Neuronal stem cell (in vitro differentiated cells): ENCODE measurements at regions not wholly inside any gene's neighbourhood (a gene's known extent, or its start where the extent isn't known, plus 50 kb on each side); places are given as distances from the start of the nearest gene placed in this dataset.
"Not testable (repeated sequence)": the region's sequence is repeated elsewhere in the genome, so short reads cannot be mapped to it uniquely, and the experiment has no call there.

Experiments used
- DNase-seq: peaks from one replicate; pipeline ENCODE4 v3.0.0-alpha.2; 2013; ENCODE audit warnings: low spot score
- H2AFZ ChIP-seq: one replicate; pipeline ENCODE4 v1.6.1; 2013; ENCODE audit warnings: mild to moderate bottlenecking, low read length, inconsistent platforms
- H2AK5ac ChIP-seq: 2 replicates; pipeline ENCODE4 v1.6.1; 2013; ENCODE audit warnings: low read depth, mild to moderate bottlenecking, inconsistent platforms, low read length, moderate library complexity, mixed read lengths
- H2BK120ac ChIP-seq: 2 replicates; pipeline ENCODE4 v1.6.1; 2013; ENCODE audit warnings: low read depth, mild to moderate bottlenecking, inconsistent platforms, low read length, moderate library complexity, mixed read lengths
- H2BK12ac ChIP-seq: one replicate; pipeline ENCODE4 v1.6.1; 2013; ENCODE audit warnings: low read length, inconsistent platforms
- H2BK15ac ChIP-seq: 2 replicates; pipeline ENCODE4 v1.6.1; 2013; ENCODE audit warnings: mild to moderate bottlenecking, low read length, inconsistent platforms, mixed read lengths
- H2BK5ac ChIP-seq: one replicate; pipeline ENCODE4 v1.6.1; 2013; ENCODE audit warnings: inconsistent platforms, mild to moderate bottlenecking, low read length, moderate library complexity
- H3K14ac ChIP-seq: one replicate; pipeline ENCODE4 v1.6.1; 2013; ENCODE audit warnings: low read length, inconsistent platforms
- H3K18ac ChIP-seq: 2 replicates; pipeline ENCODE4 v1.6.1; 2013; ENCODE audit warnings: low read length, inconsistent platforms
- H3K23ac ChIP-seq: 2 replicates; pipeline ENCODE4 v1.6.1; 2013; ENCODE audit warnings: low read depth, mild to moderate bottlenecking, mixed read lengths, low read length, inconsistent platforms; ENCODE audit not compliant: poor library complexity
- H3K27ac ChIP-seq: replicated peaks from 3 replicates; pipeline ENCODE4 v1.5.1; 2013; ENCODE audit warnings: low read length, inconsistent platforms
- H3K27me3 ChIP-seq, 3 experiments: 2 replicates each; pipeline ENCODE4 v1.6.1; 2013; ENCODE audit warnings: low read length in 3 of 3, mild to moderate bottlenecking in 2 of 3, inconsistent platforms in 1 of 3, low read depth in 1 of 3, mixed read lengths in 1 of 3, moderate library complexity in 1 of 3; ENCODE audit not compliant: control insufficient read depth in 3 of 3, insufficient read depth in 3 of 3
- H3K36me3 ChIP-seq, 2 donors: replicated peaks in 1 of 2; 2 replicates each; pipeline ENCODE4 v1.6.1; 2013; ENCODE audit warnings: low read length in 2 of 2; ENCODE audit not compliant: control insufficient read depth in 2 of 2, insufficient read depth in 2 of 2
- H3K4ac ChIP-seq: 2 replicates; pipeline ENCODE4 v1.6.1; 2013; ENCODE audit warnings: inconsistent platforms, mild to moderate bottlenecking, low read length, moderate library complexity
- H3K4me1 ChIP-seq, 2 donors: 1 replicate in 1 of 2; 2 replicates in 1 of 2; pipeline ENCODE4 v1.6.1; 2013; ENCODE audit warnings: low read length in 2 of 2, low read depth in 1 of 2; ENCODE audit not compliant: control insufficient read depth in 2 of 2, insufficient read depth in 1 of 2
- H3K4me2 ChIP-seq: one replicate; pipeline ENCODE4 v1.6.1; 2013; ENCODE audit warnings: mild to moderate bottlenecking, low read length, inconsistent platforms; ENCODE audit not compliant: insufficient read depth, poor library complexity, severe bottlenecking
- H3K4me3 ChIP-seq, 2 donors: 2 replicates each; pipeline ENCODE4 v1.5.1; 2013; ENCODE audit warnings: low read length in 2 of 2, mild to moderate bottlenecking in 2 of 2, inconsistent platforms in 1 of 2, moderate library complexity in 1 of 2
- H3K79me1 ChIP-seq: one replicate; pipeline ENCODE4 v1.6.1; 2013; ENCODE audit warnings: low read depth, mild to moderate bottlenecking, inconsistent platforms, low read length, moderate library complexity
- H3K9ac ChIP-seq: one replicate; pipeline ENCODE4 v1.6.1; 2013; ENCODE audit warnings: mild to moderate bottlenecking, low read depth, low read length, inconsistent platforms; ENCODE audit not compliant: poor library complexity
- H3K9me3 ChIP-seq, 2 donors: replicated peaks in 1 of 2; 2 replicates each; pipeline versions ENCODE3 to v1.6.1; 2013; ENCODE audit warnings: low read length in 2 of 2, mild to moderate bottlenecking in 2 of 2, inconsistent platforms in 1 of 2, low read depth in 1 of 2, mixed read lengths in 1 of 2, moderate library complexity in 1 of 2; ENCODE audit not compliant: control insufficient read depth in 2 of 2, insufficient read depth in 1 of 2
- H4K8ac ChIP-seq: one replicate; pipeline ENCODE4 v1.6.1; 2013; ENCODE audit warnings: low read depth, mild to moderate bottlenecking, inconsistent platforms, low read length, moderate library complexity
- H4K91ac ChIP-seq: one replicate; pipeline ENCODE4 v1.6.1; 2013; ENCODE audit warnings: low read length, low read depth, mild to moderate bottlenecking, inconsistent platforms; ENCODE audit not compliant: poor library complexity
- WGBS, 2 donors: extraction: QIAGEN DNeasy Blood & Tissue Kit; methylation state at CpG; one replicate each; pipeline ENCODE4 v1.1.7; 2013; ENCODE audit warnings: missing lambda C conversion rate in 2 of 2, mixed read lengths in 1 of 2; ENCODE audit not compliant: insufficient read length in 2 of 2, insufficient replicate concordance in 1 of 2; ENCODE audit errors: extremely low coverage in 2 of 2; 5-methylcytosine and 5-hydroxymethylcytosine counted together

DNA sequence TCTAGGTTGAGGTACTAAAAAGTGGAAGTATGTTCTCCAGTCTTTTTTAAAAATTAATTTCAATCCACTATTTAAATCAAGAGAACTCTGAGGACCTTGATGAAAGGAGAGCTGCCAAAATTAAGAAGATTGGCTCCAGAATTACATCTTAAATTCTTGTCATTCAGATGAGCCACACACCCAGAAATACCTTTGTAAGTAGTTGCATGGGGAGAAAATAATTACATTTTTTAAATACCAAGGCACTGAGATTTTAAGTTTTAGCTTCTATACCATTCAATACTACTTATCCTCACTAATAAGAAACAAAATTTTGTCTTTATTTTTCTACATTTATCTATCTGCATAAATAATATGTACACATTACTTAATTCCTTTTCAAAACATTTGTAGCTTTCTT lies 1132.8 kb downstream of the OTOL1 start:
- Histone ChIP-seq H4K8ac (no peak overlapping the region), H3K9ac (no peak overlapping the region), H3K27me3 (no peaks in the 10 kb centered on the region), H3K18ac (no peak overlapping the region), H3K14ac (no peak overlapping the region), H3K4me3 (no peak overlapping the region), H3K4me2 (no peak overlapping the region), H3K27ac (no peak overlapping the region), H2AK5ac (no peak overlapping the region), H3K79me1 (no peaks in the 10 kb centered on the region), H2AFZ (no peak overlapping the region), H2BK5ac (no peak overlapping the region), H4K91ac (no peak overlapping the region), H2BK120ac (no peak overlapping the region), H3K36me3 (no peaks in the 10 kb centered on the region), H3K4me1 (no peaks in the 10 kb centered on the region), H2BK15ac (no peak overlapping the region), H2BK12ac (no peak overlapping the region), H3K23ac (no peak overlapping the region), H3K9me3 (no peaks in the 10 kb centered on the region), H3K4ac (no peak overlapping the region)
- no peak for DNase-seq

DNA sequence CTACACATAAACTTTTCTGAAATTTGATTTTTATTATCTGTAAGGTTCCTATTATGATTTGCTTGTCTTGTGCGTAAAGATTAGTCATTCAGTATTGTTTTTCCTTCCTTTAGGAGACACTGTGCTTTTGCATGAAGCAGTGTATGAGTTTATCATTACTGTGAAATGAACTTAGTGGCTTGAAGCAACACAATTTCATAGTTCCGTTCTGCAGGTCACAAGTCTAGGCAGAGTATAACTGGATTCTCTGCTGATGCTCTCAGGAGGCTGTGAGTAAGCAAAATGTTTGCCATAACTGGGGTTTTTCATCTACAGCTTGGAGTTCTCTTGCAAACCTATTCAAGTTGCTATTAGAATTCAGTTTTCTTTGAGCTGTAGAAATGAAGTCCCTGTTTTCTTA lies 1136.1 kb downstream of the OTOL1 start:
- H3K14ac ChIP-seq, result no peak overlapping the region
- no peak overlapping the region for H3K4me3 ChIP-seq
- H2BK120ac ChIP-seq, result no peak overlapping the region
- no peaks in the 10 kb centered on the region for H3K27me3 ChIP-seq
- H3K4ac ChIP-seq, result no peak overlapping the region
- peaks cover 0 to 14% of the 10 kb centered on the region in 2 donors for H3K9me3 ChIP-seq
- no peak overlapping the region for H2AK5ac ChIP-seq
- no peak overlapping the region for H3K18ac ChIP-seq
- H2BK12ac ChIP-seq, result no peak overlapping the region
- no peaks in the 10 kb centered on the region for H3K79me1 ChIP-seq
- no CpG with 5 or more reads among the region's 2 CpGs for WGBS, 2 donors
- no peak overlapping the region for H3K4me2 ChIP-seq
- H2AFZ ChIP-seq, result peak overlapping the region; percentile 48
- no peak overlapping the region for H4K91ac ChIP-seq
- no peak overlapping the region for H3K9ac ChIP-seq
- no peak overlapping the region for H2BK15ac ChIP-seq
- no peak for DNase-seq
- H3K4me1 ChIP-seq, result no peaks in the 10 kb centered on the region
- no peak overlapping the region for H3K27ac ChIP-seq
- H4K8ac ChIP-seq, result no peak overlapping the region
- H3K36me3 ChIP-seq, result no peaks in the 10 kb centered on the region
- H3K23ac ChIP-seq, result no peak overlapping the region
- H2BK5ac ChIP-seq, result no peak overlapping the region

DNA sequence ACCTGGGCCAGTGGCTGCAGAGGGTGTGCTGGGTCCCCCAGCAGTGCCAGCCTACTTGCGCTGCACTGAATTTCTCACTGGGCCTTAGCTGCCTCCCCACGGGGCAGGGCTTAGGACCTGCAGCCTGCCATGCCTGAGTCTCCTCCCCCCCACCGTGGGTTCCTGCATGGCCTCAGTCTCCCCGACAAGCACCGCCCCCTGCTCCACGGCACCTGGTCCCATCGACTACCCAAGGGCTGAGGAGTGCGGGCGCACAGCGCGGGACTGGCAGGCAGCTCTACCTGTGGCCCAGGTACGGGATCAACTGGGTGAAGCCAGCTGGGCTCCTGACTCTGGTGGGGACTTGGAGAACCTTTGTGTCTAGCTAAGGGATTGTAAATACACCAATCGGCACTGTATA lies 1143.6 kb downstream of the OTOL1 start:
- H3K14ac ChIP-seq, H3K4me3 ChIP-seq, H3K27ac ChIP-seq, H3K79me1 ChIP-seq, DNase-seq, H2BK12ac ChIP-seq, H2BK5ac ChIP-seq, H4K8ac ChIP-seq, H3K4me2 ChIP-seq, H2AK5ac ChIP-seq, H3K36me3 ChIP-seq, H3K23ac ChIP-seq, H3K27me3 ChIP-seq, H3K4ac ChIP-seq, H4K91ac ChIP-seq, H2BK120ac ChIP-seq, H3K18ac ChIP-seq, H2AFZ ChIP-seq, H2BK15ac ChIP-seq, H3K4me1 ChIP-seq, H3K9ac ChIP-seq: not testable (repeated sequence)
- peaks cover 2 to 25% of the 10 kb centered on the region in 2 donors for H3K9me3 ChIP-seq
- no CpG with 5 or more reads among the region's 13 CpGs for WGBS, 2 donors

DNA sequence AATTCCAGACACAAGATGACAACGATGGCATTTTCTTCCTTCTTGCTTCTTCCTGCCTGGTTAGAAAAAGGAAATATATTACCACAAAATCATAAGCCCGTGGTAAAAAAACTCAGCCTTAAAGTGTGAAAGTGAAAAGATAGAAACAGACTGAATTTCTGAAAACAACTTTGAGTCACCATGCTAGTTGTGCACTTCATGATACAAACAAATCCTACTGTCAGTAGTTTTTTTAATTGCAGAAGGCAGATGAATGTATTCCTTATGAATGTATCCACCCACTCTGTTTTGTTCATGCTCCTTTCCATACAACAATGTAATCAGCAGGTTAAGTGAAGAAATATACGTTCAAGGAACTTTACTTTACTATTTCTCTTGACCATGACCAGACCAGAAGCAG lies 1144.7 kb downstream of the OTOL1 start:
- no peaks in the 10 kb centered on the region for H3K79me1 ChIP-seq
- no peak overlapping the region for H2AK5ac ChIP-seq
- H3K9me3 ChIP-seq, result peaks cover 2 to 20% of the 10 kb centered on the region in 2 donors
- no peak overlapping the region for H2AFZ ChIP-seq
- no peak overlapping the region for H3K18ac ChIP-seq
- H3K27me3 ChIP-seq, result no peaks in the 10 kb centered on the region
- no peak overlapping the region for H3K4me3 ChIP-seq
- H3K23ac ChIP-seq, result no peak overlapping the region
- no peak overlapping the region for H3K27ac ChIP-seq
- H3K36me3 ChIP-seq, result no peaks in the 10 kb centered on the region
- H3K4ac ChIP-seq, result no peak overlapping the region
- no peak overlapping the region for H4K91ac ChIP-seq
- no peak overlapping the region for H3K4me2 ChIP-seq
- no peaks in the 10 kb centered on the region for H3K4me1 ChIP-seq
- H2BK12ac ChIP-seq, result no peak overlapping the region
- no peak for DNase-seq
- H2BK5ac ChIP-seq, result no peak overlapping the region
- no peak overlapping the region for H3K9ac ChIP-seq
- no peak overlapping the region for H2BK120ac ChIP-seq
- no peak overlapping the region for H4K8ac ChIP-seq
- no peak overlapping the region for H3K14ac ChIP-seq
- WGBS, 2 donors, result no CpG with 5 or more reads among the region's 3 CpGs
- no peak overlapping the region for H2BK15ac ChIP-seq
